CD8-positive, alpha-beta memory T cell (primary cell): ENCODE measurements at regions not wholly inside any gene's neighbourhood (a gene's known extent, or its start where the extent isn't known, plus 50 kb on each side); places are given as distances from the start of the nearest gene placed in this dataset.

Source experiments
- CTCF ChIA-PET: fragments of 350-600 bp; sonication (Branson Sonifier 250); formaldehyde crosslinking; loops from one replicate; lab custom pipeline; 2021; ENCODE audit warnings: antibody characterized with exemption; lab: Charles Lee
- POLR2A ChIA-PET: fragments of 350-600 bp; sonication (Branson Sonifier 250); formaldehyde crosslinking; loops from one replicate; lab custom pipeline; 2021; ENCODE audit warnings: antibody characterized with exemption; lab: Charles Lee
- DNase-seq, 5 donors: peaks; one replicate each; pipeline versions ENCODE4 v3.0.0 to v3.0.0-alpha.2; 2020 to 2022; ENCODE audit warnings: mixed read lengths in 1 of 5
- H3K27ac ChIP-seq: one replicate; pipeline ENCODE4 v1.7.0; 2013; ENCODE audit warnings: low read depth, mild to moderate bottlenecking, low read length, moderate library complexity
- H3K27me3 ChIP-seq: 2 replicates; pipeline ENCODE4 v1.7.0; 2013; ENCODE audit warnings: low read length, mild to moderate bottlenecking; ENCODE audit not compliant: insufficient read depth, poor library complexity, severe bottlenecking
- H3K36me3 ChIP-seq: 2 replicates; pipeline ENCODE4 v1.7.0; 2013; ENCODE audit warnings: mild to moderate bottlenecking, low read length, moderate library complexity; ENCODE audit not compliant: insufficient read depth
- H3K4me1 ChIP-seq: 2 replicates; pipeline ENCODE4 v1.7.0; 2013; ENCODE audit warnings: mild to moderate bottlenecking, low read length, moderate library complexity; ENCODE audit not compliant: insufficient read depth
- H3K4me3 ChIP-seq: 2 replicates; pipeline ENCODE4 v1.7.0; 2013; ENCODE audit warnings: mild to moderate bottlenecking, low read length
- H3K9me3 ChIP-seq: 2 replicates; pipeline ENCODE4 v1.7.0; 2013; ENCODE audit warnings: mild to moderate bottlenecking, low read length
- H3K27ac Mint-ChIP-seq, 8 donors: one replicate each; pipeline ENCODE4 v1.8.0; 2020 to 2021; ENCODE audit warnings: mixed read lengths in 8 of 8, mild to moderate bottlenecking in 6 of 8, inconsistent platforms in 3 of 8, moderate library complexity in 3 of 8
- H3K27me3 Mint-ChIP-seq, 2 donors: one replicate each; pipeline ENCODE4 v1.8.0; 2020 to 2021; ENCODE audit warnings: mixed read lengths in 2 of 2, mild to moderate bottlenecking in 1 of 2, moderate library complexity in 1 of 2
- H3K36me3 Mint-ChIP-seq, 3 donors: one replicate each; pipeline ENCODE4 v1.8.0; 2020 to 2021; ENCODE audit warnings: mixed read lengths in 3 of 3, inconsistent platforms in 1 of 3, mild to moderate bottlenecking in 1 of 3
- H3K4me1 Mint-ChIP-seq, 3 donors: one replicate each; pipeline ENCODE4 v1.8.0; 2020 to 2021; ENCODE audit warnings: mixed read lengths in 3 of 3, inconsistent platforms in 1 of 3, mild to moderate bottlenecking in 1 of 3
- H3K4me3 Mint-ChIP-seq, 7 donors: one replicate each; pipeline ENCODE4 v1.8.0; 2020 to 2021; ENCODE audit warnings: mixed read lengths in 7 of 7, mild to moderate bottlenecking in 6 of 7, moderate library complexity in 4 of 7, inconsistent platforms in 2 of 7
- H3K9me3 Mint-ChIP-seq, 5 donors: one replicate each; pipeline ENCODE4 v1.8.0; 2020 to 2022; ENCODE audit warnings: mixed read lengths in 5 of 5, mild to moderate bottlenecking in 3 of 5, moderate library complexity in 2 of 5, inconsistent platforms in 1 of 5

DNA sequence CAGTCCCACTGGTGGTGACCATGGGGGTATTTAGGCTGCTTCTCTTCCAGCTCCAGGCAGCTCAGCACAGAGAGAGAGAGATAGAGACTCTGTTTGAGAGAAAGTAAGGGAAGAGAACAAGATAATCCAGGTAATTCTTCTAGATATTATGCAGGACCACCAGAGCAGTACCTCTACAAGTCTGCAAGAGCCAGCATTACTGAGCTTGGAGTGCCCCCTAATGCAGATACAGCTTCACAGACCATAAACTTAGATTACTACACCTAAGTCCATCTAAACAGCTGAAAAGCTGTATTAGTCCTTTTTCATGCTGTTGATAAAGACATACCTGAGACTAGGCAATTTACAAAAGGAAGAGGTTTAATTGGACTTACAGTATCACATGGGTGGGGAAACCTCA lies 570.3 kb downstream of the LRRIQ3 start:
- Histone ChIP-seq H3K9me3 (no peaks in the 10 kb centered on the region), H3K27ac (no peak overlapping the region), H3K4me3 (no peak overlapping the region), H3K27me3 (no peaks in the 10 kb centered on the region), H3K36me3 (no peaks in the 10 kb centered on the region), H3K4me1 (no peaks in the 10 kb centered on the region)
- Mint-ChIP-seq H3K4me3 (no peak overlapping the region), H3K27ac (no peak overlapping the region), H3K4me1 (no peaks in the 10 kb centered on the region), H3K9me3 (peaks cover 5 to 11% (median 9%) of the 10 kb centered on the region in 5 donors), H3K27me3 (no peaks in the 10 kb centered on the region), H3K36me3 (no peaks in the 10 kb centered on the region)
- DNase-seq, result no peak
- ChIA-PET POLR2A (no interaction called here), CTCF (no interaction called here)

DNA sequence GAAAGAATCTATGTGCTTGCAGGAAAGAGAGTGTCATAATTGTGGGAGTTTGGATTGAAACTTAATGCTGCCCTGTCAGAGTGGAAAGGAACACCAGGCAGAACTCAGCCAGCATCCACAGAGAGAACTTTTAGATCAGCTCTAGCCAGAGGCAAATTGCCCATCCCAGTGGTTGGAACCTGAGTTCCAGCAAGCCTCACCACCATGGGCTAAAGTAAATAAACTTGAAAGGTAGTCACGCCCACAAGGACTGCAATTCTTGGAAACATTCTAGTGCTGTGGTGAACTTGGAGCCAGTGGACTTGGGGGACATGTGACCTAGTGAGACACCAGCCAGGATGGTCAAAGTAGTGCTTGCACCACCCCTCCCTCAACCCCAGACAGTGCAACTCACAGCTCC lies 571.6 kb downstream of the LRRIQ3 start:
- Mint-ChIP-seq H3K4me3 (no peak overlapping the region), H3K27ac (no peak overlapping the region), H3K27me3 (no peaks in the 10 kb centered on the region), H3K9me3 (peaks cover 5 to 11% (median 8%) of the 10 kb centered on the region in 5 donors), H3K36me3 (no peaks in the 10 kb centered on the region), H3K4me1 (no peaks in the 10 kb centered on the region)
- no peak overlapping the region for H3K4me3 ChIP-seq
- H3K27me3 ChIP-seq, result no peaks in the 10 kb centered on the region
- ChIA-PET CTCF (no interaction called here), POLR2A (no interaction called here)
- no peak overlapping the region for H3K27ac ChIP-seq
- no peaks in the 10 kb centered on the region for H3K9me3 ChIP-seq
- no peaks in the 10 kb centered on the region for H3K4me1 ChIP-seq
- no peaks in the 10 kb centered on the region for H3K36me3 ChIP-seq
- no peak for DNase-seq

GRCh38 chr1:73623946-73624345 lies 574.0 kb downstream of the LRRIQ3 start:
- no peaks in the 10 kb centered on the region for H3K27me3 ChIP-seq
- ChIA-PET POLR2A (no interaction called here), CTCF (no interaction called here)
- H3K4me1 ChIP-seq, result no peaks in the 10 kb centered on the region
- no peaks in the 10 kb centered on the region for H3K36me3 ChIP-seq
- H3K9me3 ChIP-seq, result no peaks in the 10 kb centered on the region
- no peaks in the 10 kb centered on the region for H3K27me3 Mint-ChIP-seq
- H3K9me3 Mint-ChIP-seq, result peaks cover 2 to 16% (median 10%) of the 10 kb centered on the region in 5 donors
- H3K4me3 ChIP-seq, result no peak overlapping the region
- no peak overlapping the region for H3K27ac Mint-ChIP-seq
- no peak overlapping the region for H3K4me3 Mint-ChIP-seq
- DNase-seq, result no peak
- H3K4me1 Mint-ChIP-seq, result no peaks in the 10 kb centered on the region
- no peak overlapping the region for H3K27ac ChIP-seq
- no peaks in the 10 kb centered on the region for H3K36me3 Mint-ChIP-seq

DNA sequence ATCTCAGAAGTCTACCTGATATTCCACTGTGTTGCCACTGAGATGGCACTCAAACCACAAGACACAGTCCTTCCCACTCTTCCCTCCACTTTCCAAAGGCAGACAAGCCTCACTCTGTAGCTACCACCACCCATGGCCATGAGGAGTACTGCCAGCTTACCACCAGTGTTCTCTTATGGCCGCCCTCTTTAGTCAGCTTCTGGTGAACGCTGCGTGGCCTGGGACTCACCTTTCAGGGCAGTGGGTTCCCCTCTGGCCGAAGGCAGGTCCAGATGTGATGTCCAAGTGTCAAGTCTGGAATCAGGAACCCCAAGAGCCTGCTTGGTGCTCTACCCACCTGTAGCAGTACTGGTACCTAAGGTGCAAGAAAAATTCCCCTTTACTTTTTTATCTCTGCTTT lies 580.8 kb downstream of the LRRIQ3 start:
- no peaks in the 10 kb centered on the region for H3K4me1 ChIP-seq
- Mint-ChIP-seq H3K27ac (no peak overlapping the region), H3K4me3 (peak overlapping the region in 1 of 7 donors; percentile 10), H3K4me1 (no peaks in the 10 kb centered on the region), H3K36me3 (no peaks in the 10 kb centered on the region), H3K27me3 (no peaks in the 10 kb centered on the region), H3K9me3 (peaks cover 0 to 27% (median 9%) of the 10 kb centered on the region in 5 donors)
- no peaks in the 10 kb centered on the region for H3K9me3 ChIP-seq
- H3K4me3 ChIP-seq, result no peak overlapping the region
- H3K27me3 ChIP-seq, result no peaks in the 10 kb centered on the region
- H3K36me3 ChIP-seq, result no peaks in the 10 kb centered on the region
- DNase-seq, result no peak
- POLR2A ChIA-PET, result no interaction called here
- no peak overlapping the region for H3K27ac ChIP-seq
- CTCF ChIA-PET, result no interaction called here

GRCh38 chr1:73611681-73612080 lies 586.3 kb downstream of the LRRIQ3 start:
- CTCF ChIA-PET, result no interaction called here
- Mint-ChIP-seq H3K27ac (no peak overlapping the region), H3K4me3 (no peak overlapping the region), H3K36me3 (no peaks in the 10 kb centered on the region), H3K9me3 (peaks cover 0 to 15% (median 5%) of the 10 kb centered on the region in 5 donors), H3K4me1 (no peaks in the 10 kb centered on the region), H3K27me3 (no peaks in the 10 kb centered on the region)
- Histone ChIP-seq H3K27me3 (no peaks in the 10 kb centered on the region), H3K4me1 (no peaks in the 10 kb centered on the region), H3K4me3 (no peak overlapping the region), H3K9me3 (no peaks in the 10 kb centered on the region), H3K36me3 (no peaks in the 10 kb centered on the region), H3K27ac (no peak overlapping the region)
- POLR2A ChIA-PET, result no interaction called here
- no peak for DNase-seq

DNA sequence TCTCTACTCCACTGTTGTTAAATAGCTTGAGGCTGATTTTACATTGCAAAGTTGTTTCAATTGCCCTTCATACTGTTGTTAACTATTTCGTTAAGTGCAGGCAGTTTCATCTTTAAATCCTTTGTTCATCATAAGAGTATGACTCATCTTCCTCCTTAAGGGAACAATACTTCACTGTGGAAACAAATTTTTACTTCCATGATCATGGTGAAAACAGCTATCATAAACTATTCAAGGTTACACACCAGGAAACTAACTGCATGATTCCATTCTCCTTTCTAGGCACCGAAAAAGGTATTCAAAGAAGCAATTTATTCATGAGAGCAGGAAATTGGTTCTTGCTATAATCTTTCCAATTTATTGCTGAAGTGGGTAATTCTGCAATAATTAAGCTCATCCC lies 593.2 kb downstream of the LRRIQ3 start:
- peaks cover 4 to 28% (median 14%) of the 10 kb centered on the region in 5 donors for H3K9me3 Mint-ChIP-seq
- Histone ChIP-seq H3K4me3 (no peak overlapping the region), H3K4me1 (no peaks in the 10 kb centered on the region), H3K9me3 (no peaks in the 10 kb centered on the region), H3K27ac (no peak overlapping the region), H3K27me3 (no peaks in the 10 kb centered on the region), H3K36me3 (no peaks in the 10 kb centered on the region)
- DNase-seq, result no peak
- ChIA-PET POLR2A (no interaction called here), CTCF (no interaction called here)
- H3K27ac Mint-ChIP-seq, result no peak overlapping the region
- H3K4me1 Mint-ChIP-seq, result no peaks in the 10 kb centered on the region
- H3K36me3 Mint-ChIP-seq, result no peaks in the 10 kb centered on the region
- H3K4me3 Mint-ChIP-seq, result no peak overlapping the region
- no peaks in the 10 kb centered on the region for H3K27me3 Mint-ChIP-seq

DNA sequence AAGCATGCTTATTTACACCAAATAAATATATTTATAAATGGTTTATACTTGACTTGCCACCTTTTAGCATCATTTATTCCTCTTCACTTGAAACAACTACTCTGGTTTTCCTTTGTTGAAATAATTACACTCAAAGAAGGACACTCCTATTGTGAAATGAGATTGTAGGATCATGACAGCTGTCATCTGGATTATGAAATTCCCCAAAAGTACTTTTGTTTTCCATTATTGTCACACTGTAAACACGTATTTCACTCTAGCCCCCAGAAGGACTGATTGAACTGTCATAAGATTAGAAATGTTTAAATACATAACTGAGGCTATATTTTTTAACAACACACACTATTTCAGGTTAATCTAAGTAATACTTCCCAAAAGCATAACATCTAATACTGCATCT lies 593.8 kb downstream of the LRRIQ3 start:
- no peak for DNase-seq
- Histone ChIP-seq H3K27me3 (no peaks in the 10 kb centered on the region), H3K27ac (no peak overlapping the region), H3K4me3 (no peak overlapping the region), H3K36me3 (no peaks in the 10 kb centered on the region), H3K9me3 (no peaks in the 10 kb centered on the region), H3K4me1 (no peaks in the 10 kb centered on the region)
- no peak overlapping the region for H3K27ac Mint-ChIP-seq
- no peaks in the 10 kb centered on the region for H3K36me3 Mint-ChIP-seq
- peaks cover 4 to 28% (median 15%) of the 10 kb centered on the region in 5 donors for H3K9me3 Mint-ChIP-seq
- CTCF ChIA-PET, result no interaction called here
- no peaks in the 10 kb centered on the region for H3K27me3 Mint-ChIP-seq
- H3K4me3 Mint-ChIP-seq, result no peak overlapping the region
- POLR2A ChIA-PET, result no interaction called here
- no peaks in the 10 kb centered on the region for H3K4me1 Mint-ChIP-seq

GRCh38 chr1:73593804-73594203 lies 604.2 kb downstream of the LRRIQ3 start:
- DNase-seq, result no peak
- Histone ChIP-seq H3K27me3 (no peaks in the 10 kb centered on the region), H3K4me1 (no peaks in the 10 kb centered on the region), H3K4me3 (no peak overlapping the region), H3K27ac (no peak overlapping the region), H3K36me3 (no peaks in the 10 kb centered on the region), H3K9me3 (no peaks in the 10 kb centered on the region)
- Mint-ChIP-seq H3K9me3 (peaks cover 5 to 18% (median 11%) of the 10 kb centered on the region in 5 donors), H3K4me1 (no peaks in the 10 kb centered on the region), H3K4me3 (no peak overlapping the region), H3K36me3 (no peaks in the 10 kb centered on the region), H3K27me3 (peaks cover 0 to 1% of the 10 kb centered on the region in 2 donors), H3K27ac (no peak overlapping the region)
- ChIA-PET POLR2A (no interaction called here), CTCF (no interaction called here)

GRCh38 chr1:73593364-73593763 lies 604.6 kb downstream of the LRRIQ3 start:
- CTCF ChIA-PET, result no interaction called here
- Histone ChIP-seq H3K27ac (no peak overlapping the region), H3K27me3 (no peaks in the 10 kb centered on the region), H3K36me3 (no peaks in the 10 kb centered on the region), H3K9me3 (no peaks in the 10 kb centered on the region), H3K4me3 (no peak overlapping the region), H3K4me1 (no peaks in the 10 kb centered on the region)
- POLR2A ChIA-PET, result no interaction called here
- no peaks in the 10 kb centered on the region for H3K36me3 Mint-ChIP-seq
- H3K4me1 Mint-ChIP-seq, result no peaks in the 10 kb centered on the region
- no peak for DNase-seq
- no peak overlapping the region for H3K4me3 Mint-ChIP-seq
- H3K27ac Mint-ChIP-seq, result no peak overlapping the region
- H3K27me3 Mint-ChIP-seq, result peaks cover 0 to 1% of the 10 kb centered on the region in 2 donors
- H3K9me3 Mint-ChIP-seq, result peaks cover 5 to 21% (median 13%) of the 10 kb centered on the region in 5 donors
